NCI-H2029 treated with DMSO at 0.1 percent for 48 hours (cell line): ENCODE measurements at regions not wholly inside any gene's neighbourhood (a gene's known extent, or its start where the extent isn't known, plus 50 kb on each side); places are given as distances from the start of the nearest gene placed in this dataset.
"Not testable (repeated sequence)": the region's sequence is repeated elsewhere in the genome, so short reads cannot be mapped to it uniquely, and the experiment has no call there.

ENCODE experiments used
- DNase-seq: peaks from one replicate; lab custom pipeline; 2025; lab: John Stamatoyannopoulos, UW

DNA sequence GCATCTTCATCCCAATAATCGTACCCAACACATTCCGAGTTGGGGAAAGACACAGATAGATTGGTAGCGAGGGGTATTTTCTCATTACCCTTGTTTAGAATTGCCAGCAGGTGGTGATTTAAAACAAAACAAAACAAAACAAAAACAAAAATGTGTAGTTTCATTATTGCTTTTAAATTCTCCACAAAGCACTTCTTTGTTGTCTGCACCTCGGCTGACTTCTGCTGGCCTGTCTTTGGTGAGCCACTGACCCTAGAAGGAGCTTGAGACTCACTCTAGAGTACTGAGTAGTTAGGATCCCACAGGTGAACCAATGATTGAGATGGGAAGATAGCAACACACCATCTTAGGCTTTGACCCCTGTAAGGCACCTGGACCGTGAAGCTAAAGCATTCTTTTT, 105.4 kb upstream of the BET1 start:
- no peak for DNase-seq

DNA sequence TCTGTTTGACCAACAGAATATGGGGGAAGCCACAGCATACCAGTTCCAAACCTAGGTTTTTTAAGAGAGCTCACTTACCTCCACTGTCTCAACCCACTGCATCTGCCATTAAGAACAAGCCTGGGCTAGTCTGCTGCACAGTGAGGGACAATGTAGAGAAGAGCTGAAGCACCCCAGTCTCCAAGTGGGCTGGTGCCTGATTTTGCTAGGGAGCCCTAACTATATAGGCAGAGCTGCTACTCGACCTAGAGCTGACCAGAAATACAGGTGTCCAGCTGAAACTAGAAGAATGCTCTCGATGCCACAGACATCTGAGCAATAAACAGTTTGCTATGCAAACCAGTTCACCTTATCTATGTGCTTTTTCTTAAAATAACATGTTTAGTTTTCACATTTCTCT, 106.9 kb upstream of the BET1 start:
- DNase-seq, result no peak

DNA sequence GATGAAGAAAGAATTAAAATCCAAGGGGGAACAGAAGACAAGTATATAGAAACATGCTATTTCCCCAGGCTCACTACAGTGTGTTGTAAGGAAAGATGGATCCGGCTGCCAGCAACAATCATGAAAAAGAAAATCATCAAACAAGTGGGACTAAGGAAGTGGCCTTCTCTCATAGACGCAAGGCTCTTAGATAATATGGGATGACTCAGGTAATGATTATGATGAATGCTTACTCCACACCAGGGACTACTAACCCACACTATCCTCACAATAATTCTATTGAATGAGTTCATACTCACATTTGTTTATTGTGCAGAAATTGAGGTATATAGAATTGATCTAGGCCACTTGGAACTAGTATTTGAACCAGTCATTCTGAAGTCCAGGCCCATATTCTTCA, 111.2 kb upstream of the BET1 start:
- DNase-seq, result no peak

DNA sequence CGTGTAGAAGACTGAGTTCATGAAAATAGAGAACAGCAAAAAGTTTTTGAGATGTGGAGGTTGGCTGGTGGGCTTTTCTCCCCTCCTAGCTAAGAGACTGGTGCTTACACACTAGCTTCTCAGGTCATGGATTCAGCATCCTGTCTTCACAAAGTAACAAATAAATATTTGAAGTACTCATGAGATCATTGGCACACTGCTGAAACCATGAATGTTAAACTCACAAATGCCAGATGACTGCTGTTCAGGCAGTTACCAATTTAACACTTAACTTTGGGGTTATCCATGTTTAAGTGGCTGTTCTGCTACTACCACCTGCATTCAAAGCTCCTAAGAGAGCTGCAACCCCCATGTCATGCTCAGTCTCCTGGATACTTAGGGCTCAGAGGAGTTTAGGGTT, 119.0 kb upstream of the BET1 start:
- no peak for DNase-seq

DNA sequence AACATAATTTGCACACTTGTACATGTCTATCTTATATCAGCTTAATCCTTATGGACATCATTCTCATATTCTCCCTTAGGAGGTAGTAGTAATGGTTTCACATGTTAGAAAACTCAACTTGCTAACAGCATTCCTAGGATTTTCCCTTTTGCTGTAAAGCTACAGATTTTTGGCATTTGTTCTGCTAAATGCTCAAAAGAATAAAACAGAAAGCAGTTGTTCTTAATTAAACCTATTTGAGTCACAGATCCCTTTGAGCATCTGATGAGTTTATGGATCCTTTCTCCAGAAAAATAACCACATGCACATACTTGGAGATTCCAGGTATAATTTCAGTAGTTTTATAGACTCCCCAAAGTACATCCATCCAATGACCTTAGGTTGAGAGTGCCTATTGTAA, 122.9 kb upstream of the BET1 start:
- DNase-seq, result no peak

DNA sequence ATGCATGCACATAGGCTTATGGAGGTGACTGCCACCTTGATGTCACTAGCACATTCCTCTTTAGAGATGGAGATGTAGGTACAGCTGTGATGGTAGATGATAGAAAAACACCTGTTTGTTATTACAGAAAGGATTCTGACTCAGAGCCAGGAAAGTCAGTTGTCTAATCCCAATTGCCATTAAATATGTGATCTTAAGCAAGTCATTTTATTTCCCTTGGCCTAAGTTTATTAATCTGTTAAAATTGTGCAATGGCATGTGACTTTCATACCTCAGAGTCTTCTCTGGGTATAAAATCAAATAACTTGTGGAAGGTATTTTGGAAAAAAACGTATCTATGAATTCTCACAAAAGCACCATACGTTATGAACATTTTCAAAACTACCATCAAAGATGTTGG, 123.9 kb upstream of the BET1 start:
- DNase-seq, result no peak

DNA sequence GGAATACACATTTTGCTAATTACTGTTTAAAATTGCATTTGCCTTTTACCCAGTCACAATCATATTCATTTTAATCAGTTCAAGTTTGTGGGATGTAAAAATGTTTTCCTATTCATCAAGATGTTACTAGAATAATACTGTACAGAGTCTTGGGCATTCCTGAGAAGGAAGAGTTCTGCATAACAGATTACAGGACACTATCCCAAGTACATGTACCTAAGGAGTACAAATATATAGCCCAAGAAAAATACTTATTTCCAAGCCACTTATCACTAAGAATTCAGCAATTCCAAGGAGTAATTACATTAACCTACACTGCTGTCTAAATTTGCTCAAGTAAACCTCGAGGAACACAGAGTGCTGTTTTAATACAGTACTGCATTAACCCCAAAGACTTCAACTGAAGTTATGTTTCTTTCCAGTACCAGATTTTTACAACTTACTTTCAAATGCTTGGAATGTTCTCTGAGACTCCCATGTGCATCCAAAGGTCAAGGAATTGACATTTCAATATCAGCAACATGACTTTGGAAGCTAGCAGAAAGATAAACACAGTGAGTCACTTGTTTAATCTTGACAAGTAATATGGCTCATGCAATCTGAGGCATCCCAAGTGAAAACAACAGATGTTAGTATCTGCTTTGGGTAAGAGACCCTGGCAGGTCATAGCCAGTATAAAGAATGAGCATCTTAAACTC, 125.4 kb upstream of the BET1 start:
- DNase-seq, result no peak

DNA sequence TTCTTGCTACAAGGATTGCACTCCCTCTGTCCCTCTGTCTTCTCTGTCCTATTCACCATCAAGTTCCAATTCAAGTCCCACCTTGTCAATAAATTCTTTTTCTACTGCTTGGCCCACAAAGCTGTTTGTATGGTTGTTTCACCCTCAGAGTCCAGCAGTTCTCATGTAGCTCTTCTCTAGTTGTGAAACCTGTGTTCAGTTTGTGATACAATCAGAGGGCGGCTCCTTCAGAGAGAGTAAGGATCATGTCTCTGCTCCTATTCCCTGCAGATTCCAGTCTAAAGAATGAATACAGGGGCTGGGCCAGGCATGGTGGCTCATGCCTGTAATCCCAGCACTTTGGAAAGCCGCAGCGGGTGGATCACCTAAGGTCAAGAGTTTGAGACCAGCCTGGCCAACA, 126.6 kb upstream of the BET1 start:
- no peak for DNase-seq

DNA sequence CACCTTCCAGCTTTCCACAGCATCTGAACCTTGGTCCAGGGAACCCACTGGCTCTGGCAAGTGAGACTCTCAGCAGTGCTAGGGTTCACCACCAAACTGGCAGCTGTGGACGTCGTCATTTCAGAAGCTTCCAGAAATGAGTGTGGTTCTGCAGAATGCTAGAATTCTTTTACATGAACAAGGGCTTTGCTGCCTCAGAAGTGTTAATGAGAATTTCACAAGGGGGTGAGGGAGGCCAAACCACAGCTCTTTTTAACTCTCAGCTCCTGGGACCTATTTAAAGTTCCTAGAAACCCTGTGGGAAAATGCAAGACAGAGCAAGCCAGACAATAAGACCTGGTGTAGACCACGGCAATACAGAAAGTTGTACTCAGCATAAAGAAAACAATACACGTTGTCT, 129.3 kb upstream of the BET1 start:
- no peak for DNase-seq

DNA sequence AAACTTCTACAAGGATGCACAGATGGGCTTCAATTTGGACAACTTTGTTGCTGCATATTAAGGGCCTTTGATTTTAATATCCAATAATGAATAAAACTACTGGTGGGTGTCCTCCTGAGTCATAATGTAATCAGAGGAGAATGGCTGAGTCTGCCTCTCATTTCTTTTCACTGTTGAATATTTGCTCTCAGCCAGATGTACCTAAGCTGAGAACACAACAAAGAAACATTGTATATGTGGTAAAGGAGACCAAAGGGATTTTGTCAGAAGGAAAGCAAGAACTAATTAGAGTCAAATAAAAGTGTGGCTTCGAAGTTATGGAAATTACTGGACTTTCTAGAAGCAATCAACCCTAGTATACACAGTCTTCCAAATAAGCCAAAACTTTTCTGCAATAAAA, 131.0 kb upstream of the BET1 start:
- no peak for DNase-seq

DNA sequence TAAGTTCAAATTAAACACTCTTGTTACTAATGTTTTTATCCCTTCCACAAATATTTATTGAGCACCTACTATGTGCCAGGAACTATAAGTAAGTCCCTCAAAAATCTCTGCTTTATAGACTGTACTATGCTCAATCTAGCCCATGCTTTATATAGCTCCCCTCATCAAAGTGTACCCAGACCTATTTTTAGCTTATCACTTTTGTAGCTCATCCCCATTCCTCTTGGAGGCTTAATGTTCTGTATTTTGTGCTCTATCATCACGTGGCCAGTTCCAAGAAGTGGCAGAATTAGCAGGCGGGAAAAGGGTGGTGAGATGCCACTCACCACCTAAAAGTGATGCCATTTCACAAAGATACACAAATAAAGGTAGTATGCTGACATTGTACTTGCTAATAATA, 138.1 kb upstream of the BET1 start:
- no peak for DNase-seq

DNA sequence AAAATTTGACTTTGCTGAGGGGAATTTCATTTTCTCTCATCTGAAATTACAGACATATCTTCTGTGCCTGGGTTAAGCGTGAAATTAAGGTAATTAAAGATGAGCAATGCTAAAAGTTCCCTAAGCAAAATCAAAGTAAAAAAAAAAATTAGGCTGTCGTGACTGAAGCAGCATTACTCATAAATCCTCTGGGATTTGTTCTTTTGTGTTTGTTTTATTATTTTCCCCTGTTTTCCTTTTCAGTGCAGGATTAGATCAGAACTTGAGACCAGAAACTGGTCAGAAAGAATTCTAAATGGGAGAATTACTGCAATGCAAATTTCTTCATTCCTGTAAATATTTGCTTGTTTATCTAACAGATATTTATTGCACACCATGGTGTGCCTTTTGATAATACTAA, 141.4 kb upstream of the BET1 start:
- no peak for DNase-seq

DNA sequence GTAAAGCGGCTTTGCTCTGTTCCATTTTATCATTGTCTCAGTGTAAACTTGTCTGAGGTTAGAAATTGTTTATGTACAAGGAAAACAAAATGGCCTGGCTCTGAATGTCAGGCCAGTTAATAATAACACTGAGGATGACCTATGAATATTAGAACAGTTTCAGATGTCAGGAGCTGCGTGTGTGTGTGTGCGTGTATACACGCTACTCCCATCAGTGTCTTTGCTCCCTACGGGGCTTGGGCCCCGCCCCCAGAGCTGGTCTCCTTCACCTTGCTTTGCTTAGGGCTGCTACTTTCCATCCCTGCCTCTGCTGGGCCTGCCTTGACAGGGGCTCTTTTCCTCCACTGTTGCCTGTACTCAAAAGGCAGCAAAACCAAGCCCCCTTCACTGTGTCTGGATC, 142.3 kb upstream of the BET1 start:
- DNase-seq, result no peak

DNA sequence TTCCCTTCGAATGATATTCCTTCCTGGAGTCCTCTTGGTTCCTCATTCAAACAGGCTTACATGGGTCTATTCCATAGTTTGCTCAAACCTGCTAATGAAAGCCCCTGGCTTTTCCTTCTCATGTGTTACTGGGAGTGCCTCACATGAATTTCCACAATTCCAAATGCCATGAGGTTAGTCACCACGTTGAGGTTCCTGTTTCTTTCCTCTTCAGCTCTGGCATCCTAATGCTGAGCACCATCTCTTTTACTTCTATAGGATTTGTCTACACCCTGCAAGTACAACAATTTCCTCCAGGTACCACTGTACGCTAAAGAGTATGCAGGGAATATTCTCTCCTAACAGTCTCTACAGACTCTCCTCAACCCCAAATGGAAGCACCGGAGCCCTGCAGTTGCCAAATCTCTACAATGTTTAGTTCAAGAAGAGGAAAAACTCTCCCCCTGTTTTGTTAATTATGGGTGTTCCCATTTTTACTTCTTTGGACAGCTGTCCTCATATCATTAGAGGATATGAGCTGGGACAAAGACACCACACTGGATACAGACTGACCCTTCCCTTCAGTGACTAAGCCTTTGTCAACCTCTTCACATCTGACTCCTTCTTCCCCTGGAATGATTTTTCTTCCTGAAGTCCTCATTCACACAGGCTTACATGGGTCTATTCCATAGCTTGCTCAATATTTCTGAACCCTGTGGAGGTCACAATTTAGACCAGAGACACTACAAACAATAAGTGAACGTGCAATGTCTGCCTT, 145.8 kb upstream of the BET1 start:
- no peak for DNase-seq

DNA sequence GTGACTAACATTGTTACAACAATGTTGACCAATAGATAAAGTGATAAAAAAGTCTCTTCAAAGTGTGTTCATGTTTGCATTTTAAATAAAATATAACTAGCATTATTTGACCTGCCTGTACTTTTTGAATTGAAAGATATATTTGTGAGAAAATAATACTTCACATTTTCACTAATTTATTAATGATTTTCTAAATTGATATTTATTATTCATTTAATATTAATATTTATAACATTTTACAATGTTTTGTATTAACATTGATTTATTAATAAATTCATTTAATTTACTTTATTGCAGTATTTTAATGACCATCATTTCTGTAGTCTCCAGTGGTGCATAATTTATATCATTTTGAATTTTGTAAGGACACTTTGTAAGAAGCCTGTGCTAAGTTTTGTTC, 150.0 kb upstream of the BET1 start:
- no peak for DNase-seq

DNA sequence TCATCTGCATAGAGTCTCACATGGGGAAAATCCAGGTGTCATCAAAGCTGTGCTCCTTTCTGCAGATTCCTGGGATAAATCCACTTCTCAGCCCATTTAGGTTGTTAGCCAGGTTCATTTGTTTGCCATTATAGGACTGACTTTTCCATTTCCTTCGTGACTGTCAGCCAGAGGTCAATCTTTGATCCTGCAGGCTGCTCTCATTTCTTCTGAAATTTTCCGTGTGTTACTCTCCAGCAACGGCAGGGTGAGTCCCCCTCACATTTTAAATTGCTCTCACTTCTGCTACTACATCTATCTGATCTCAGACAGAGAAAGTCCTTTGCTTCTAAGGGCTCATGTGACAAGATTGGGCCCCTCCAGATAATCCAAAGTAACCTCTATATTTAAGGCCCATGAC, 150.7 kb upstream of the BET1 start:
- no peak for DNase-seq

DNA sequence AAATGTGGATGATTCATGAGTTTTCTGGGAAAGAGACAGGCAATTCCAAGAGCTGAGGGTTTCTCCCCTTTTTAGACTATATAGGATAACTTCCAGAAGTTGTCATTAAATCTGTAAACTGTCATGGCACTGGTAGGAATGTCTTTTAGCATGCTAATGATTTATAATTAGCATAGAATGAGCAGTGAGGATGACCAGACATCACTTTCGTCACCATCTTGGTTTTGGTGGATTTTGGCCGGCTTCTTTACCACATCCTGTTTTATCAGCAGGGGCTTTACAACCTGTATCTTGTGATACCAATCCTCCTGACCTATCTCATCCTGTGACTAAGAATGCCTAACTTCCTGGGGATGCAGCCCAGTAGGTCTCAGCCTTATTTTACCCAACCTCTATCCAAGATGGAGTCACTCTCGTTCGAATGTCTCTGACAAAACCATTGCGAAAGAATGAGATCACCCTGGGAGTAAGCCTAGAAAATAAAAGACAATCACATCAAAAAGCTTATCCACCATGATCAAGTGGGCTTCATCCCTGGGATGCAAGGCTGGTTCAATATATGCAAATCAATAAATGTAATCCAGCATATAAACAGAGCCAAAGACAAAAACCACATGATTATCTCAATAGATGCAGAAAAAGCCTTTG, 153.6 kb upstream of the BET1 start:
- DNase-seq, result not testable (repeated sequence)

DNA sequence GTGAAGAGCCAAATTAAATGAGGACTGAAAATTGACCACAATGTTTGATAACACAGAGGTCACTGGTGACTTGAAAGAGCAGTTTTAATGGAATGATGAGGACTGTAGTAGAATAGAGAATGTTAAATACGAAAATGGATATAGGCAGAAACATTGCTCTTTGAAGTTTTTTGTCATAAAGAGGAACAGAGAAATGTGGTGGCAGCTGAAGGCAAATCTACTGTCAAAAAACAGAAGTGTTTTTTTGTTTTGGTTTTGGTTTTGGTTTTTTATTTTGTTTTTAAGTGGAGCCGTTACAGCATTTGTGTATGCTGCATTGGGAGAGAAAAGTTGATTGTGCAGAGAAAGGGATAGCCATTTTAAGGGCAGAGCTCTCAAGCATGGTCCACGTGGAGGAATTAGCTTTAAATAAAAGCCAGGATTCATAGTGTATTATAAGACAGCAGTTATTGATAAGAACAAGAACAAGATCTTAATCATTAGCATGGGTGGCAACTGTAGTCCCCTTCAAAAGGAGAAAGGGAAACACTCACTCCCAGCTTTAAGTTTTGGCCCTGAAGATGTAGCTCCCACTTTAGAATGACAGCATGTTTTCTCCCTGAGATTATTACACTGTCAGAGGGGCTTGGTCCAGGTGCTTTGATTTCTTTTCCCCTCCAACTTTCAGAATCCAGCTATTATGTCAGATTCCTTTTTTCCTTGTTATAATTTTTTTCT, 156.7 kb upstream of the BET1 start:
- DNase-seq, result no peak

DNA sequence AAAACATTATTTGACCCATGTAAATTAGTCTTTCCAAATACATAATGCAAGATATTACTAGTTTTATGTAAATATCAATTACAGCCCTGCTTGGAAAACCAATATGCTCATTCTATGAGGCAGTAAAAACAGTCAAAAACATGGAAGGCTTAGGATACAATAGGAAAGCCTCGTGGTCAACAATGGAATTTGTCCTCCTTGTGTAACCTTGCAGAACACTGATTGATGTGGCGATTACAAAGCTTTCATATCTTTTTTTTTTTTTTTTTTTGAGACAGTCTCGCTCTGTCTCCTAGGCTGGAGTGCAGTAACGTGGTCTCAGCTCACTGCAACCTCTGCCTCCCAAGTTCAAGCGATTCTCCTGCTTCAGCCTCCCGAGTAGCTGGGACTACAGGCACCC, 157.3 kb upstream of the BET1 start:
- no peak for DNase-seq

DNA sequence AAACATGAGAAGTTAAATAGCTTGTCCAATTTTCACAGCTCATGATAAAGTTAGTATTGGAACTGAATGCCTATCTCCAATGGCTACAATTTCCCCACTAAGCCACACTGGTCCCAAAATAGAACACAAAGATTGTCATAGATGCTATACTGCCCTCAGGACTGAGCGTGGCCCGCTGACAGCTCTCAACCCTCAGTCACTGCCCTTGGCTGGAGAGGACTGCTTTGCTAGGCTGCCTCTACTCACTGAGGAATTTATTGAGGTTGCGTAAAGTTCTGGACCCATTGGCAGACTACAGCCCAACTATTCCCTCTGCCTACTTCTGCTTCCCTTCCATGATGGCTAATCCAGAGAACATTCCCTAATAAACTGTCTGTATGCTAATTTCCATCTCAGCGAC, 165.5 kb upstream of the BET1 start:
- DNase-seq, result no peak

DNA sequence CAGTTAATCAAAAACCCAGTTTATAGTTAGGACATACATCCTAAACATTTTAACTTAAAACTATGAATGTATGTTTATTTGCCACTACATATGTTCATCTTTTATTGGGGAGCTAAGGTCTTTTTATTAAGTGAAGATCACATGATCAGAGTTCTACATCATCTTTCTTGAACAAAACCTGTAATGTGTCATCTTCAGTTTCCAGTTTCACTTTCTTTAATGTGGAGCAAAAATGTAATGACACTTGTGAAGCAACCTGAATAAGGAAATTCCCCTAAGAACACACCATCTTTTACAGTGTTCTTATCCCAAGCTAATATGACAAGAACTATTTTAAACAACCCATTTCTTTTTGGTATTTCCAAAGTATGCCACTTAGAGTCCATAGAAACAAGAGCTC, 166.7 kb upstream of the BET1 start:
- no peak for DNase-seq

DNA sequence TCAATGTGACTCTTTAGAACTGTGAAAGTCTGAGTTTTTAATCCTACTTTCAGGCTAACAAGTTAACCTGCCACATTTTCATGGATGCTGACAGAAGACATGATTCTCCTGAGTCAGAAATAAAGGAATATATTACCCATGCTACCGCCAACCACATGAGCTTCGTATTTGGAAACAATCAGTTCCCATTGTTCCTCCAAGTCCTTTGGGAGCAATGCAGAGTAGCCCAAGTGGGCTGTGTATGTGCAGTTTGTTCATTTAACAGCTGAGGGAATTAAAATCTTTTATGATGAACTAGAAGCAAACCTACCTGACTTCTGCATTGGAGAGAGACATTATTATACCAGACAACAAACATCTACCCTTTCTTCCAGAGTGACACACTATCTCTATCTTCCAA, 169.3 kb upstream of the BET1 start:
- no peak for DNase-seq

DNA sequence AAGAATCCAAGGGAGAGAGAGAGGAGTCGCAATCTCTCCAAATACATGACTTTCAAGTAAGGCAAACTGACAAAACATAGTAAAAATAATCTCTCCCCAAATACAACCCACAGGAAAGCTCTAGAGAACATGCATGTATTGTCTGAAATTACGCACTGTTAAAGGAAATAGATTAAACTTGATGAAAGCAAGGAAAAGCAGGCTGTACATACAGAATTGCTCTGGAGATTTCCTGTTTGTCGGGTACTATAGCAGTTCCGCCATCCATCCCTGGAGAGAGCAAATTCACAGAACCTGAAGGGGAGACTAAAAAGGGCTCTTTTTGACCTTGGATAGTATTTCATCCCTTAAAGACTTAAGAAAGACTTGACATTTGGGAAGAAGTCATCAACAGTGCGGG, 170.2 kb upstream of the BET1 start:
- DNase-seq, result no peak
